NCI-H2227 (cell line): ENCODE measurements at regions not wholly inside any gene's neighbourhood (a gene's known extent, or its start where the extent isn't known, plus 50 kb on each side); places are given as distances from the start of the nearest gene placed in this dataset.
A peak's percentile ranks its signal among the peaks of the same experiment; 100 is the strongest.

ENCODE experiments used
- DNase-seq: peaks from one replicate; lab custom pipeline; 2025; ENCODE audit not compliant: unreplicated experiment; lab: John Stamatoyannopoulos, UW

- DNase-seq = no peak
These were observed 502.2 kb downstream of the MAFB start for GRCh38 chr20:40186826-40187225.

GRCh38 chr20:40181676-40182075, 507.4 kb downstream of the MAFB start:
- peak; percentile 38 for DNase-seq

DNA sequence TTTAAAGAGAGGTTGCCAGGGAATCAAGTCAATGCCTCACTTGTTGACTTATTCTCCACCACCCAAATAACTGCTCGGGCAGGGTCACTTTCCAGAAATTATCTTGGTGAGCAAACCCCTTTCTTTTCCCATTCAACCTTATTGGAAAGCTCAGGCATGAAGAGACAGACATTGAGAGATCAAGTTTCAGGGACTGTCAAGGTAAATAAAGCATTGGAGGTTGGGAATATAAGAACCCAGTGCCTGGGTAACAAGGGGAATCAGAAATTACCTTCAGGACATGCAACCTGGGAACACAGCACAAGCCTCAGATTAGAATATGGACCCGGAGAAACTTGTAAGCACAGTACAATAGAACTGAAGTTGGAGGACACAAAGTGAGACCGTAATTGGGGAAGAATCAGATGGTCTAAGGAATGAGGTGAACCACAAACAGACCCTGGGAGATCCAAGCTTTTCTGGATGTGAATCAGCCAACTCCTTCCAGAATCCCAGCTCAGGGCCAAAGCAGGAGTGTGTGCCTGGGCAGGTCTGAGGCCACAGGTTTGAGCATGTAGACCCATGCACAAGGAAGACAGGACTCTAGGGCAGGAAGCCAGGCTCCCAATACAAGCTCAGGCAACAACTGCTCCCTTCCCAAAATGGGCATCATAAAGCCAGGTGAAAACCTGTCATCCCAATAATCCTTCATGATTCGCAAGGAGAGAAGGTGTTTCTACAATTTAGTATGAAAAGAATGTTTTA, 512.8 kb downstream of the MAFB start:
- no peak for DNase-seq

DNA sequence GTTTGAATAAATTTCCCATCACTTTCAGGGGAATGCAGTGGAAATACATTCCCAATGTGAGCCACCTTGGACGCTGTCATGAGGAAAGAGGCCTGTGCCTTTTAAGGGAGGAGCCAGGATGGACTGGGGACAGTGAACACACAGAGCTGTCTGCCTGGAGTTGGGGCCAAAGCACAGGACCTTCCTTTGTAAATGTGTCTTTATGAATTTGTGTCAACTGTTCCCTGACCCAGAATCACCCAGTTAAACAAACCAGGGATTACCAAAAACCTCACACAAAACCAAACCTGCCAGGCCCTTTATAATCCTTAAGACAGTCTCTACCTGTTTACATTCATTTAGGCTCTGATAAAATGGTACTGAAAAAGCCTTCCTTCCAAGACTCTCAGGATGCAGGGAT, 513.7 kb downstream of the MAFB start:
- no peak for DNase-seq

DNA sequence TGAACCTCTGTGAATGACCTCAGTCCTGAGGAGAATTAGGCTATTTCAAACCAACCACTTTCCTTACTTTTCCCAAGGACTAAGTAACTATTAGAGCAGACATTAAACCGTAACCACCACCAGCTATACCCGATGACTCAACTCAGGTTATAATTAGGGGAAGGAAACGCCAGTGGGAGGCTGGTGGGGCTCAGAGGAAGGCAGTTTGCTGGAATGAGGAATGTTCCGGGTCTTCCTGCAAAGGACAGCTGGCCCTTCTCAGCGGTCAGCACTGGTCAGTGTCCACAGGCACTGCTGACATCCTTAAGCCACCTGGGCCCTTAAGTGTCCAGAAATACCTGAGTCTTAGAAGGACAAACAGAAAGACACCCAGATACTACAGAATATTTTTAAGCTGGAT, 515.2 kb downstream of the MAFB start:
- no peak for DNase-seq

DNA sequence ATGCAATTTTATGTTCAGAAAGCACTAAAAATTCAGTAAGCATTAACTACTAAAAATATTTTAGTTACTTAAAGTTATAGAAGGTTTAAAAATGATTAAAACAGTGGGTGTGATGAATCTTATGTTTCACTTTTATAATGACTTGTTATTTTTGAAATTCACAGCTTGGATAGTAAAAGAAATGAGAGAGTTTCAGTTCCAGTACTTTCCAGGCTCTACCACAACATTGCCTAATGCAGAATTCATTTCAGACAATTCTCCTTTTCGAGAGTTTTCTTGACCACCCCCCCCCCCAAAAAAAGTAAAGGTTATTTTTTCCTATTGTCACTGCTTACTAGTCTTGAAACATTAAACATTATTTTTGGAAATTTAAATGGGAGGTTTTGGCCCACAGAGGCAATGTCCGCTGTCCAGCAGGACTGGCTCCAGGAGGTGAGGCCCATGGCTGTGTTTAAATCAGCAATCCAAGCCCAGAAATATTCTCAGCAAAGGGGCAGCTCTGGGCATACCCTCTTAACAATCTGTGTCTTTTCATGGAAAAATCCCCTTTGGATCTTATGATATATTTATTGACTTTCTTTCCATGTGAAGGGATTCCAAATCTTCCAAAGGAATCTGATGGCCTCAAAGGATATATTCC, 519.9 kb downstream of the MAFB start:
- no peak for DNase-seq

- DNase-seq = no peak
These were observed 527.6 kb downstream of the MAFB start for GRCh38 chr20:40161391-40161790.

DNA sequence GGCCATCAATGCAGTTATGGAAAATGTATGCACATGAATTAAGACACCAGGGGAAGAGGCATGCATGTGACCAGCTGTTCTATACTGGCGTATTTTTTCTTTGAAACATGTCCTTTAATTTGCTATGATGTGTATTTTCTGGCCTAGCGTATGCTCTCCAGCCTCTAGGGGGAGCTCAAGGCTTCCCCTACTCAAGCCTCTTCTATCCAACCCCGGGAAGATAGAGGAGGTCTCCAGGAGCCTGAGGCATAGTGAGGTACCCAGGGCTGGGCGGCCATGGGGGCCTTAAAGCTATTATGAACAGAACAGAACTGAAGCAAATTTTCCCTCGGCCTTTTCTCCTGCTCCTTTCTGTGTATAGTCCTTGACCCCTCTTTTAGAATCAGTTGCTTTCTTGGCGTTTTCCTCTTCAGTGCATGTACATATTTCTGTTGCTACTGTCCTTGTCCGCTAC, 528.9 kb downstream of the MAFB start:
- no peak for DNase-seq

GRCh38 chr20:40159276-40159675, 529.8 kb downstream of the MAFB start:
- DNase-seq = no peak

- no peak for DNase-seq
These were observed 532.3 kb downstream of the MAFB start for GRCh38 chr20:40156600-40157317.

- no peak for DNase-seq
These were observed 534.5 kb downstream of the MAFB start for GRCh38 chr20:40154514-40154913.

- no peak for DNase-seq
These were observed 540.1 kb downstream of the MAFB start for GRCh38 chr20:40148886-40149285.

DNA sequence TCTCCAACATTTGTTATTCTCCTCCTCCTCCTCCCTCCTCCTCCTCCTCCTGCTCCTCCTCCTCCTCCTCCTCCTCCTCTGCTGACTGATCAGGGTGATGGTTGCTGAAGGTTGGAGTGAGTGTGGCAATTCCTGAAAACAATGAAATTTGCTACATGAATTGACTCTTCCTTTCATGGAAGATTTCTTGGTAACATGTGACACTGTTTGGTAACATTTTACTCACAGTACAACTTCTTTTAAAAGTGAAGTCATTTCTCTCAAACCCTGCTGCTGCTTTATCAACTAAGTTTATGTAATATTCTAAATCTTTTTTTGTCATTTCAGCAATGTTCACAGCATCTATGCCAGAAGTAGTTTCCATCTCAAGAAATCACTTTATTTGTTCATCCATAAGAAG, 543.0 kb downstream of the MAFB start:
- DNase-seq = no peak

DNA sequence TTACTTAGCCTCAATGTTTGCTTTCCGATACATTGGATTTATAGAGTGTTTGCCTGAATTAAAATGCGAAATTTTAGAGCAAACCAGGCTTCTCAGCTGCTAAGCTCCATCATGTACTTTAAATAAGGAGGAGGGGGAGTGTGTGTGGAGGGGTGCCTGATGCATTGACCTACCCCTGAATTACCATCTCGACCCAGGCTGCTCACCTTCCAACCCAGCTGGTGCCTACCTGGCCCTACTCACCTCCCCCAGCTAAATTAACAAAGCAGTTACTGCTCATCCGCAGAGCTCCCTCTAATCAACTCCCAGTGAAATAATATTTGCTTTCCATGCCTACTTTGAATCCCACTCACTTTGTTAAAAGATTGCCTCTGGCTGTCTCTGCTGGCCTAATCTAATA, 544.5 kb downstream of the MAFB start:
- no peak for DNase-seq

DNA sequence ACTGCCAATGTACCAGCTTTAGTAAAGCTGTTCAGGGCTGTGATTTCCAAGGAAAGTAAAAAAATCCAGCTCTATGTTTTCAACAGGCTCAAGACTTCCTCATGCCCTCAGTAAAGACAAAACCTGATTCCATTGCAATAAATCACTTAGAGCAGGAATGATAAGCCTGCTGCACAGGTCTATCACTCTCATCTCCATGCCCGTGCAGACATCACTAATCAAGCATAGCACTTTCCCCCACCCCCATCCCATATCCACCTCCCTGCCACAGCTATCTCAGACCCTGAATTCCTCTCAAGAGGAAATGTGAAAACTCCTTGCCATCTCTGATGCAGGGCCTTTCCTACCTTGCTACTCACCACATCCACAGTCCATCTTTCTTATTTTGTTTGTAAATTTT, 554.9 kb downstream of the MAFB start:
- DNase-seq = no peak

- DNase-seq = no peak
These were observed 568.2 kb downstream of the MAFB start for GRCh38 chr20:40120827-40121226.

- DNase-seq = no peak
These were observed 577.8 kb downstream of the MAFB start for GRCh38 chr20:40111282-40111681.

- no peak for DNase-seq
These were observed 578.7 kb downstream of the MAFB start for GRCh38 chr20:40110311-40110831.

DNA sequence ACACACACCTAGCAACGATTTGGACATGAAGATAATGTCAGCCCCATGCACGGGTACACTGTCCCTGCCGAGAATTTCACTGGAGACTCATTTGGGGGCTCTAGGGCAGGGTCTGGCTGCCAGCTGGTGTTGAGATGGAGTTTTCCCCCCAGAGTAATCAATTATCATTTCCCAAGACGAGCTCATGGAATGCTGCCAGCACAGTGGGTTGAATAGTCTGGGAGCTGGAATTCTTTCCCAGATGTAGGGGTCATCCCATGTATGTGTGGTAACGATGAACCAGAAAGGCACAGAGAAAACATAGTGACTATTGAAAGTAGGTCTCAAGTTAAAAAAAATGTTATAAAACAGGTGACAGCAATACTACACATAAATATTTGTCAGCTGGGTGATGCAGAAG, 579.9 kb downstream of the MAFB start:
- no peak for DNase-seq

GRCh38 chr20:40108321-40108720, 580.7 kb downstream of the MAFB start:
- DNase-seq = no peak

DNA sequence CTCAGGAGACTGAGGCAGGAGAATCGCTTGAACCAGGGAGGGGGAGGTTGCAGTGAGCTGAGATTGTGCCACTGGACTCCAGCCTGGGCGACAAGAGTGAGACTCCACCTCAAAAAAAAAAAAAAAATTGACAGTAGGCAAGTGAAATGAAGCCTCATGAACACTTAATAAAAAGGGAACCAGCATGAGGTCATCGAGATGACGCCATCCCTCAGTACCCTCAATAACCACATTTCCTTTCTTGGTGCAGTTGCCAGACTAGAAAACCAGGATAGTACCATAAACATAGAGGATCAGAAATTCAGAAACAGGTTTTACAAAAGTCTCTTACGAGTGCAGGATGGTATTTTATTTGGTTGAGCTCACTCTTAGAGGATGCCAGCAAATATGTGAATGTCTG, 584.1 kb downstream of the MAFB start:
- no peak for DNase-seq

DNA sequence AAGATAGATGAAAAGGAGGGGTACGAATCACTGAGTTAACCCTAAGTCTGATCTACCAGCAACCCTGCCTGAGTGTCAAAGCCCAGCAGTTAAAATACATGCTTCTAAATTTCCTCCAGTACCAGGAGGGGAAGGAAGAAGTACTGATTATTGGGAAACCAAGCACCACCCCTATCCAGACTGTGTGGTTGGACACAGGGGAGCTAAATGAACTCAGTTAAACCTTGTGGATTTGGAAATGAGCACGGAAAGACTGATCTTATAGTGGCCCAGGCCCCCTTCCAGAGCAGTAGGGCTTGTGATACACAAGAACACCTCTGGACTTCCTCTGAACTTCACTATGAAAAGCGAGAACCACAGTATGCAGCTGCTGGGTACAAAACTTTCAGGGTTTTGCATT, 585.6 kb downstream of the MAFB start:
- DNase-seq = no peak
